IMR-90 (cell line): ENCODE measurements at regions not wholly inside any gene's neighbourhood (a gene's known extent, or its start where the extent isn't known, plus 50 kb on each side); places are given as distances from the start of the nearest gene placed in this dataset.

ENCODE experiments used
- ATAC-seq: fragments of 200-7000 bp; cut with Tn5 transposase; 2 replicates; pipeline ENCODE4 v1.9.1; 2020; ENCODE audit warnings: low read depth, mild to moderate bottlenecking, moderate library complexity
- BruUV-seq: library from RNA; stranded (reverse); fragments of 400-500 nt; replicated peaks from 2 replicates; lab custom pipeline; 2021; lab: Mats Ljungman, UMichigan
- CTCF ChIA-PET: fragments of 300-600 bp; formaldehyde crosslinking; extraction: SDS; loops from one replicate; lab custom pipeline; 2021; ENCODE audit warnings: antibody characterized with exemption; lab: Yijun Ruan, JAX
- POLR2A ChIA-PET: fragments of 300-600 bp; sonication (Branson Sonifier 250); formaldehyde crosslinking; loops from one replicate; lab custom pipeline; 2022; ENCODE audit warnings: antibody characterized with exemption; ENCODE audit not compliant: unreplicated experiment; lab: Charles Lee
- DNase-seq: peaks from one replicate; pipeline ENCODE4 v3.0.0; 2013
- H2AFZ ChIP-seq: replicated peaks from 2 replicates; pipeline ENCODE3; 2013; ENCODE audit warnings: low read length, mild to moderate bottlenecking; ENCODE audit not compliant: poor library complexity
- H2AK5ac ChIP-seq: 2 replicates; pipeline ENCODE4 v1.6.1; 2013; ENCODE audit warnings: low read depth, low read length, inconsistent platforms
- H2AK9ac ChIP-seq: replicated peaks from 2 replicates; pipeline ENCODE3; 2013; ENCODE audit warnings: mild to moderate bottlenecking, low read depth, low read length, moderate library complexity; ENCODE audit not compliant: poor library complexity
- H2BK120ac ChIP-seq: 2 replicates; pipeline ENCODE4 v1.6.1; 2013; ENCODE audit warnings: low read depth, low read length, inconsistent platforms
- H2BK15ac ChIP-seq: 3 replicates; pipeline ENCODE4 v1.6.1; 2013; ENCODE audit warnings: low read depth, low read length, inconsistent platforms
- H2BK20ac ChIP-seq: 2 replicates; pipeline ENCODE4 v1.6.1; 2013; ENCODE audit warnings: low read depth, mild to moderate bottlenecking, inconsistent platforms, low read length, moderate library complexity
- H2BK5ac ChIP-seq: 2 replicates; pipeline ENCODE4 v1.6.1; 2013; ENCODE audit warnings: mild to moderate bottlenecking, low read depth, low read length, inconsistent platforms; ENCODE audit not compliant: poor library complexity, severe bottlenecking
- H3K14ac ChIP-seq: replicated peaks from 2 replicates; pipeline ENCODE4 v1.6.1; 2013; ENCODE audit warnings: low read depth, low read length, inconsistent platforms
- H3K18ac ChIP-seq: 2 replicates; pipeline ENCODE4 v1.6.1; 2013; ENCODE audit warnings: low read depth, low read length, control low read depth
- H3K23ac ChIP-seq: 2 replicates; pipeline ENCODE4 v1.6.1; 2013; ENCODE audit warnings: low read depth, low read length, inconsistent platforms
- H3K27ac ChIP-seq: 2 replicates; pipeline ENCODE4 v1.5.1; 2013; ENCODE audit warnings: mild to moderate bottlenecking, control low read depth, low read length; ENCODE audit not compliant: insufficient read depth
- H3K27me3 ChIP-seq: 2 replicates; pipeline ENCODE4 v1.6.1; 2013; ENCODE audit warnings: low read length; ENCODE audit not compliant: control insufficient read depth, insufficient read depth
- H3K36me3 ChIP-seq: 2 replicates; pipeline ENCODE4 v1.6.1; 2013; ENCODE audit warnings: low read length, mixed read lengths; ENCODE audit not compliant: control insufficient read depth, insufficient read depth
- H3K4ac ChIP-seq: 2 replicates; pipeline ENCODE4 v1.6.1; 2013; ENCODE audit warnings: low read depth, low read length, inconsistent platforms
- H3K4me1 ChIP-seq: 2 replicates; pipeline ENCODE4 v1.6.1; 2013; ENCODE audit warnings: low read length, mixed read lengths; ENCODE audit not compliant: control insufficient read depth, insufficient read depth
- H3K4me2 ChIP-seq: 2 replicates; pipeline ENCODE4 v1.6.1; 2013; ENCODE audit warnings: low read depth, mild to moderate bottlenecking, control low read depth, low read length, moderate library complexity
- H3K4me3 ChIP-seq: 2 replicates; pipeline ENCODE4 v1.5.1; 2013; ENCODE audit warnings: low read depth, mild to moderate bottlenecking, control low read depth, low read length, moderate library complexity; ENCODE audit not compliant: insufficient read depth
- H3K56ac ChIP-seq: 2 replicates; pipeline ENCODE4 v1.6.1; 2013; ENCODE audit warnings: low read length, inconsistent platforms; ENCODE audit not compliant: insufficient read depth; ENCODE audit errors: extremely low read depth
- H3K79me1 ChIP-seq, 2 experiments: 2 replicates each; pipeline ENCODE4 v1.6.1; 2013; ENCODE audit warnings: low read length in 2 of 2, inconsistent platforms in 1 of 2, low read depth in 1 of 2
- H3K9ac ChIP-seq: 2 replicates; pipeline ENCODE4 v1.6.1; 2013; ENCODE audit warnings: low read depth, low read length, control low read depth
- H3K9me1 ChIP-seq: 2 replicates; pipeline ENCODE4 v1.6.1; 2013; ENCODE audit warnings: low read length, inconsistent platforms; ENCODE audit not compliant: insufficient read depth
- H3K9me3 ChIP-seq: 2 replicates; pipeline ENCODE4 v1.6.1; 2013; ENCODE audit warnings: low read length; ENCODE audit not compliant: control insufficient read depth, insufficient read depth
- H4K20me1 ChIP-seq: 2 replicates; pipeline ENCODE4 v1.6.1; 2013; ENCODE audit warnings: low read length, inconsistent platforms; ENCODE audit not compliant: insufficient read depth
- H4K5ac ChIP-seq: 2 replicates; pipeline ENCODE4 v1.6.1; 2013; ENCODE audit warnings: mild to moderate bottlenecking, low read depth, low read length, control low read depth
- H4K8ac ChIP-seq, 2 experiments: 2 replicates each; pipeline ENCODE4 v1.6.1; 2013; ENCODE audit warnings: low read depth in 2 of 2, low read length in 2 of 2, control low read depth in 1 of 2, inconsistent platforms in 1 of 2
- H4K91ac ChIP-seq: 2 replicates; pipeline ENCODE4 v1.6.1; 2013; ENCODE audit warnings: low read depth, low read length, inconsistent platforms; ENCODE audit not compliant: insufficient read depth
- BHLHE40 ChIP-seq: fragments of 150-350 bp; IDR thresholded peaks from 2 replicates; pipeline ENCODE4 v1.6.1; 2016; ENCODE audit warnings: mild to moderate bottlenecking, low read depth, low read length
- CEBPB ChIP-seq: IDR thresholded peaks from 2 replicates; pipeline ENCODE4 v1.6.1; 2012; ENCODE audit warnings: low read depth, low read length, improper control_type of control experiment
- CHD1 ChIP-seq: IDR thresholded peaks from 2 replicates; pipeline ENCODE4 v1.6.1; 2012; ENCODE audit warnings: low read depth, low read length, improper control_type of control experiment
- FOS ChIP-seq: fragments of 150-350 bp; IDR thresholded peaks from 2 replicates; pipeline ENCODE4 v1.6.1; 2016; ENCODE audit warnings: low read depth, low read length
- MAFK ChIP-seq: IDR thresholded peaks from 2 replicates; pipeline ENCODE4 v1.6.1; 2012; ENCODE audit warnings: low read depth, low read length, improper control_type of control experiment
- MAZ ChIP-seq: IDR thresholded peaks from 2 replicates; pipeline ENCODE4 v1.6.1; 2012; ENCODE audit warnings: low read depth, mild to moderate bottlenecking, low read length, improper control_type of control experiment, moderate library complexity, borderline replicate concordance
- MXI1 ChIP-seq: IDR thresholded peaks from 2 replicates; pipeline ENCODE4 v1.6.1; 2012; ENCODE audit warnings: low read depth, mild to moderate bottlenecking, low read length, moderate library complexity, borderline replicate concordance
- NFE2L2 ChIP-seq: fragments of 150-350 bp; IDR thresholded peaks from 2 replicates; pipeline ENCODE4 v1.6.1; 2016; ENCODE audit warnings: low read depth, mild to moderate bottlenecking, low read length
- POLR2A ChIP-seq: IDR thresholded peaks from 2 replicates; pipeline ENCODE4 v1.6.1; 2012; ENCODE audit warnings: mild to moderate bottlenecking, low read depth, low read length
- RAD21 ChIP-seq: IDR thresholded peaks from 2 replicates; pipeline ENCODE4 v1.6.1; 2012; ENCODE audit warnings: low read length, improper control_type of control experiment
- RCOR1 ChIP-seq: IDR thresholded peaks from 2 replicates; pipeline ENCODE4 v1.6.1; 2012; ENCODE audit warnings: mild to moderate bottlenecking, low read length, improper control_type of control experiment; ENCODE audit not compliant: insufficient replicate concordance
- RFX5 ChIP-seq: IDR thresholded peaks from 2 replicates; pipeline ENCODE4 v1.8.0; 2012; ENCODE audit warnings: low read depth, mild to moderate bottlenecking, low read length, moderate library complexity
- SMC3 ChIP-seq: fragments of 150-350 bp; IDR thresholded peaks from 2 replicates; pipeline ENCODE4 v1.6.1; 2016; ENCODE audit warnings: low read depth, mild to moderate bottlenecking, antibody characterized with exemption, low read length, moderate library complexity
- WGBS, 2 experiments: methylation state at CpG; one replicate each; pipeline versions ENCODE4 v1.1.5 to v1.1.7; 2013; ENCODE audit warnings: missing lambda C conversion rate in 2 of 2; ENCODE audit not compliant: insufficient read length in 1 of 2; ENCODE audit errors: extremely low coverage in 2 of 2; 5-methylcytosine and 5-hydroxymethylcytosine counted together
- dilution Hi-C: fragments of 300-500 bp; cut with HindIII; formaldehyde crosslinking; loops from one replicate; pipeline ENCODE4 v1.14.3; 2018; ENCODE audit warnings: low sequenced_read_pairs; ENCODE audit not compliant: unreplicated experiment
- in situ Hi-C: fragments of 300-500 bp; cut with MboI; formaldehyde crosslinking; loops from 3 replicates; pipeline ENCODE4 v1.14.3; 2019; ENCODE audit warnings: low sequenced_read_pairs, inconsistent platforms, mixed read lengths
- intact Hi-C: fragments of 100-400 bp; cut with micrococcal nuclease; formaldehyde crosslinking; loops from 2 replicates; pipeline ENCODE4 v1.10.0; 2022
- TF ChIP-seq, protein P1 (sequence below): conservative IDR thresholded peaks from 2 replicates; pipeline ENCODE4 v1.5.1; 2012; ENCODE audit warnings: mild to moderate bottlenecking, low read depth, low read length, improper control_type of control experiment
- TF ChIP-seq, protein P2 (sequence below): fragments of 150-350 bp; IDR thresholded peaks from 2 replicates; pipeline ENCODE4 v1.6.1; 2017; ENCODE audit warnings: mild to moderate bottlenecking, antibody characterized with exemption, low read length, low read depth
- TF ChIP-seq, protein P3 (sequence below): fragments of 150-350 bp; IDR thresholded peaks from 2 replicates; pipeline ENCODE4 v1.6.1; 2016; ENCODE audit warnings: low read depth, mild to moderate bottlenecking, low read length, moderate library complexity, borderline replicate concordance

DNA sequence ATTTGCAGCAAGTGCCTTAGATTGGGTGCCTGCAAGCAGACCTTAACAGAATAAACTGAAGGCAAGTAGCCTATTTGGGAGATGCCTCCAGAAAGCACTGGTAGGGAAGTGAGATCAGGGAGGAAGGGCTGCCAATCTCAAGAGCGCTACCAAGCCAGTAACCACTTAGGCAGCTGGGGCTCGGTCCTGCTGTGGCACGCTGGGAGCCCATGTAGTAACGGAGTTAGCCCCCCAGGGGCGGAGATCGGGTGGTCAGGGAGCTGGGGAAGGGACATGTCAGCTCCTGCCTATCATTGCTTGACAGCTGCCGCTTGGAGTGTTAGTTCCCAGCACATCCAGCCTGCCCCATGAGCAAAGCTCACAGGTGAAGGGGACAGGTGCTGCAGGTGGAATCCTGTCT is 127.0 kb downstream of the CEBPB start:
- intact Hi-C loops = no loop called here

More for the DNA sequence above, 127.0 kb downstream of the CEBPB start:
- Histone ChIP-seq H3K23ac (no peak overlapping the region), H2BK5ac (no peak overlapping the region), H3K9me1 (peaks cover 32% of the 10 kb centered on the region), H2AFZ (no peak overlapping the region), H2AK5ac (peak overlapping the region; percentile 75), H3K36me3 (no peaks in the 10 kb centered on the region), H4K20me1 (no peaks in the 10 kb centered on the region), H2BK120ac (peak overlapping the region; percentile 19; the same call in 1 of the 2 replicates), H3K79me1 (peaks cover 0 to 19% of the 10 kb centered on the region in 2 experiments; a peak in 2 of 4 replicates), H3K4me3 (no peak overlapping the region), H3K56ac (no peak overlapping the region), H3K14ac (no peak overlapping the region), H2BK15ac (peak overlapping the region; percentile 4; the same call in 1 of the 3 replicates), H4K5ac (no peak overlapping the region), H2AK9ac (no peak overlapping the region), H3K4me1 (peaks cover 27% of the 10 kb centered on the region), H3K27ac (no peak overlapping the region), H3K4me2 (no peak overlapping the region), H4K8ac (no peak overlapping the region), H3K27me3 (no peaks in the 10 kb centered on the region), H3K9ac (no peak overlapping the region), H3K18ac (no peak overlapping the region), H2BK20ac (no peak overlapping the region), H3K4ac (peak overlapping the region; percentile 11; the same call in 1 of the 2 replicates), H4K91ac (no peak overlapping the region; the same call in 1 of the 2 replicates), H3K9me3 (no peaks in the 10 kb centered on the region)
- TF ChIP-seq NFE2L2 (no peak), RCOR1 (no peak), MXI1 (no peak), BHLHE40 (no peak), RAD21 (no peak), FOS (no peak), CEBPB (no peak), MAFK (no peak), RFX5 (no peak), CHD1 (no peak), SMC3 (no peak), POLR2A (no peak), MAZ (no peak)
- TF ChIP-seq, protein P1, sequence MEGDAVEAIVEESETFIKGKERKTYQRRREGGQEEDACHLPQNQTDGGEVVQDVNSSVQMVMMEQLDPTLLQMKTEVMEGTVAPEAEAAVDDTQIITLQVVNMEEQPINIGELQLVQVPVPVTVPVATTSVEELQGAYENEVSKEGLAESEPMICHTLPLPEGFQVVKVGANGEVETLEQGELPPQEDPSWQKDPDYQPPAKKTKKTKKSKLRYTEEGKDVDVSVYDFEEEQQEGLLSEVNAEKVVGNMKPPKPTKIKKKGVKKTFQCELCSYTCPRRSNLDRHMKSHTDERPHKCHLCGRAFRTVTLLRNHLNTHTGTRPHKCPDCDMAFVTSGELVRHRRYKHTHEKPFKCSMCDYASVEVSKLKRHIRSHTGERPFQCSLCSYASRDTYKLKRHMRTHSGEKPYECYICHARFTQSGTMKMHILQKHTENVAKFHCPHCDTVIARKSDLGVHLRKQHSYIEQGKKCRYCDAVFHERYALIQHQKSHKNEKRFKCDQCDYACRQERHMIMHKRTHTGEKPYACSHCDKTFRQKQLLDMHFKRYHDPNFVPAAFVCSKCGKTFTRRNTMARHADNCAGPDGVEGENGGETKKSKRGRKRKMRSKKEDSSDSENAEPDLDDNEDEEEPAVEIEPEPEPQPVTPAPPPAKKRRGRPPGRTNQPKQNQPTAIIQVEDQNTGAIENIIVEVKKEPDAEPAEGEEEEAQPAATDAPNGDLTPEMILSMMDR = no peak
- TF ChIP-seq, protein P2, sequence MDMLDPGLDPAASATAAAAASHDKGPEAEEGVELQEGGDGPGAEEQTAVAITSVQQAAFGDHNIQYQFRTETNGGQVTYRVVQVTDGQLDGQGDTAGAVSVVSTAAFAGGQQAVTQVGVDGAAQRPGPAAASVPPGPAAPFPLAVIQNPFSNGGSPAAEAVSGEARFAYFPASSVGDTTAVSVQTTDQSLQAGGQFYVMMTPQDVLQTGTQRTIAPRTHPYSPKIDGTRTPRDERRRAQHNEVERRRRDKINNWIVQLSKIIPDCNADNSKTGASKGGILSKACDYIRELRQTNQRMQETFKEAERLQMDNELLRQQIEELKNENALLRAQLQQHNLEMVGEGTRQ = no peak
- TF ChIP-seq, protein P3, sequence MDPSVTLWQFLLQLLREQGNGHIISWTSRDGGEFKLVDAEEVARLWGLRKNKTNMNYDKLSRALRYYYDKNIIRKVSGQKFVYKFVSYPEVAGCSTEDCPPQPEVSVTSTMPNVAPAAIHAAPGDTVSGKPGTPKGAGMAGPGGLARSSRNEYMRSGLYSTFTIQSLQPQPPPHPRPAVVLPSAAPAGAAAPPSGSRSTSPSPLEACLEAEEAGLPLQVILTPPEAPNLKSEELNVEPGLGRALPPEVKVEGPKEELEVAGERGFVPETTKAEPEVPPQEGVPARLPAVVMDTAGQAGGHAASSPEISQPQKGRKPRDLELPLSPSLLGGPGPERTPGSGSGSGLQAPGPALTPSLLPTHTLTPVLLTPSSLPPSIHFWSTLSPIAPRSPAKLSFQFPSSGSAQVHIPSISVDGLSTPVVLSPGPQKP = no peak
- POLR2A ChIA-PET = interaction anchor here (0.6 kb wide), 1 partner anchor 152 kb away, joined by 3 read pairs; no protein-coding TSS in a partner anchor
- 100% methylated on average over 1 of the region's 7 CpGs; no CpG with 5 or more reads in 1 of the 2 experiments for whole genome bisulfite sequencing, 2 experiments
- no TSS peak for BruUV-seq
- ATAC-seq = no peak
- in situ Hi-C loops = no loop called here
- no peak for DNase-seq
- dilution Hi-C loops = no loop called here
- CTCF ChIA-PET = no interaction called here
